DMS153 treated with DMSO at 0.1 percent for 48 hours (cell line): ENCODE measurements at regions not wholly inside any gene's neighbourhood (a gene's known extent, or its start where the extent isn't known, plus 50 kb on each side); places are given as distances from the start of the nearest gene placed in this dataset.

ENCODE experiments used
- DNase-seq: peaks from one replicate; lab custom pipeline; 2025; ENCODE audit not compliant: unreplicated experiment; lab: John Stamatoyannopoulos, UW

DNA sequence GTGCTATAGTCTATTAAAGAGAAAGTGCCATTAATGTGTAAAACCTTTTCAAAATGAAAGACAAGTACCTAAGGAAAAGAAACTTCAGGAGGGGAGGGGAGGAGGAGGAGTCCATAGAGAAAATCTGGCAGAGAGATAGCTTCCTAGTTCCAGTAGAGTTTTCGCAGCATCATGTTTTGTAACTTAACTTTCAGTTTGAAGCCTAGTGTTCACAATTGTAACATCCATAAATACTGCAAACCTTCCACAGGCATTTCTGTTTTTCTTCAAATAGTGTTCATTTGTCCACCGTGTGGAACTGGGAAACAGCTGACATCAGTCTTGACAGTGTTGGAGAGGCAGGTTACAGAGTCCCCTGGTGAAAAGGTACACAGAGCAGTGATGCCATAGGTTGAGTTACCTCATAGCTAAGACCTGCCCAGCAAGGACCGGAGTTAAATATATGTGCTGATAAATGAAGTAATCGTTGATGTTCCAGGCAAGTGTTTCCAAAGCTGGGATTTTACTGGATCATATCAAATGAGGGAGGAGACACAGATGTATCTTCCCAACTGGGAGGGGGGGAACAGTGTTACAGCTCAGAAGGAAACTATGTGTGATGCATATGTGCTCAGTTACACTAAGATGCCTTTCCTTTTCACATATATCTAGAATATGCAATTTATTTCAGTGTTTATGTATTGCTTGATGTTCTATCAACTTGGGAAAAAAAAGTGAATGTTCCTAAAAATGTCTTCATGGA, 369.5 kb upstream of the FAM241A start:
- DNase-seq = no peak

DNA sequence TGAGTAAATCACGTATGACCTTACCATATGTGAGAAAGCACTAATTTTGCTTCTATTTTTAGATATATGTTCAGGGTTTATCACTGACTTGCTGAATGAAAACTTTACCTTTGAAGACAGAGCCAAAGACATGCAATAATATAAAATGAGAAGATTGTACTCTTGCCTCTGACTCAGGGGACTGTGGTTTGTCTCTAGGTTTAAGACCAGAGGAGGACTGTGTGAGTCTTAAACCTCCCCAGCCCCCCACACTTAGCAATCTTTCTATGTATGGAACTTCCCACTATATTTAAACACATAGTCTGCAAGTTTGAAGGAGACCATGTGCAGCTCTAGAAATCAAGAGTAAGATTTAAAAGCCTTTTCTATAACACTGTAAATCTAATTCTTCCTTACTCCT, 368.7 kb upstream of the FAM241A start:
- no peak for DNase-seq

GRCh38 chr4:111778543-111778942, 366.7 kb upstream of the FAM241A start:
- no peak for DNase-seq

- DNase-seq = no peak
These were observed 364.3 kb upstream of the FAM241A start for GRCh38 chr4:111780965-111781364.

DNA sequence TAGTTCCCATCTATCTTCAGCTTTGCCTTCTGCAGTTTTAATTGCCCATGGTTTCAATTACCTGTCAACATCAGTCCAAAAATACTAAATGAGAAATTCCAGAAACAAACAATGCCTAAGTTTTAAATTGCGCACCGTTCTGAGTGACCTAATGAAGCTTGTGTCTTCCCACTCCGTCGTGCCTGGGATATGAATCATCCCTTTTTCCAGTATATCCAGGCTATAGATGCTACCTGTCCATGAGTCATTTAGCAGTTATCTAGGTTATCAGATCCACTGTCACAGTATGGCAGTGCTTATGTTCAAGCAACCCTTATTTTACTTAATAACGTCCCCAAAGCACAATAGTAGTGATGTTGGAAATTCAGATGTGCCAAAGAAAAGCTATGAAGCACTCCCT, 363.6 kb upstream of the FAM241A start:
- DNase-seq = no peak

GRCh38 chr4:111788099-111788498, 357.2 kb upstream of the FAM241A start:
- DNase-seq = no peak

- DNase-seq = no peak
These were observed 355.2 kb upstream of the FAM241A start for GRCh38 chr4:111789901-111790640.

GRCh38 chr4:111792632-111793031, 352.6 kb upstream of the FAM241A start:
- no peak for DNase-seq

GRCh38 chr4:111793433-111794091, 351.7 kb upstream of the FAM241A start:
- DNase-seq = no peak

DNA sequence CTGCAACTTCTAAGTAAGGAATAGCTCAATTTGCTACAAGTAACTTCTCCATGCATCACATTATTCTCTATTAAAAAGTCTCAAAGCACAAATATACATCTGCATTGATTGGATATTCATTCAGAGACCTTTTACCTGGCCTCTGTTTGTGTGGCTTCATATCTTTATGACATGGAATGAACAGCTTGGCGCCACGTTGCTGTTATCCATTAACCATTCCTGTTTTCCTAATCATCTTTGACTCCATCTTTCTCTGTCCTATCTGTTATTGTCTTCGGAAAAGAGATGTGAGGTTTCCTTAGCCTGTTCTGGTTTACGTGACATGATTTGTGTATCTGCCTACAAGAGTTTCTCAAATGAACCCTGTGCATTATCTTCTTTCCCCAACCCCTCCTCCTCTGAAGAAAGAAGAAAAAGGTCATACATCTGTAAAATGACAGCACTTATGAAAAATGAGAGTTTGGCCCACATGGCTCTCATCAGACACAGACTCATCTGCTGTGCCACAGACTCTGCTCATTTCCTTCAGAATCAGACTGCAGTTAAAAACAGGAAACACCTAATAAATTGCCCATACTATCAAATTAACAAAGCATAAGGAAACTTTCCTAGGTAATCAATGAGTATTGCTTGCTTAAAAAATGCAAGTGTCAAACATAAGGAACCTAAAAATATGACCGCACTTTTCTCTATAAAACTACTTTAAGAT, 347.6 kb upstream of the FAM241A start:
- no peak for DNase-seq

- no peak for DNase-seq
These were observed 346.4 kb upstream of the FAM241A start for GRCh38 chr4:111798840-111799239.

GRCh38 chr4:111800551-111800950, 344.7 kb upstream of the FAM241A start:
- no peak for DNase-seq

DNA sequence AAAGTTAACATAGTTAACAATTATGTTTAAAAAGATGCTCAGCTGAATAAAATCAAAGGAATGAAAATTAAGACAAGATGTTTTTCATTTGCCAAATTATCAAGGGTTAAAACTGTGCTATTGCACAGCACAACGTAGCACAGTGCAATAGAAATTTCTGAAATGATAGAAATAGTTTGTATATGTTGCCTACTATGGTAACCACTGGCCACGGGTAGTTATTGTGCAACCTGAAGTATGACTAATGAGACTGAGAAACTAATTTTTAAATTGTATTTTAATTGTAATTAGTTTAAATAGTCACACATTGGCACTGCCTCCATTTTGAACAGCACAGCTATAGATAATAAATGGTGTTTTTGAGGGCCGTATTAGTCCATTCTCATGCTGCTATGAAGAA, 343.1 kb upstream of the FAM241A start:
- no peak for DNase-seq

DNA sequence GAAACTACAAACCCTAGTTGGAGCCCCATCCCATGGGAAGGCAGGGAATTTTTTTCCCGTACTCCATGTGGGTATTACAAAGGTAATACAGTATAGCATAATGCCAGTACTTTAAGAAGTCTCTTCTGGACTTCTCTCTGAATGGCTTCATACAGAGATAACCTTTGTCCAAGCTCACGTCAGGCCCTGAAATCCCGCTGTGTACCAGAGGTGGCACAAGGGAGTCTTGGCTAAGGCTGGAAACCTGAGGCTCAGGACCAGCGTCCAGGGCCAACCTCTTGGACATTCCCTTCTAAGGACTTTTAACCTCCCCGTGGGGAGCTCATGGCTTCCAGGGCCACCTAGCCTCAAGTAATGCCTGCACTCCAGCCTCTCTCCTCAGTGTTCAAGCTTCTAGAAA, 338.9 kb upstream of the FAM241A start:
- DNase-seq = no peak

- no peak for DNase-seq
These were observed 337.7 kb upstream of the FAM241A start for GRCh38 chr4:111807576-111807975.

DNA sequence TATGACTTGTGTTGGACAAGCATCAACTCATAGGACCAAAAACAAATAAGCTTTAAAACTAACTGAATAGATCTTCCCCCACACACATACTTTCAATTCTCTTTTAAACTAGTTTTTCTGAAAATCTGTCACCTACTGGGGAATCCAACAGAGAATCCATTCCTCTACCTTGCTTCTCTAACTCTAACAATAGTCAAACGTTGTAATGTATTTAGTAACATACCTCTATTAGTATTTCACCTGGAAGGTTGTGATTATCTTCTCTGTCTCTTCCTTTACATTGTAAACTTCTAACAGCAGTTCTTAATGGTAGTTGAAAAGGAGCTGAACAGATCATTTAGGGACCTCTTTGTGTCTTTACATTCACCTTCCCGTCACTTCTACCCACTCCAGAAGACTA, 337.1 kb upstream of the FAM241A start:
- no peak for DNase-seq

GRCh38 chr4:111811661-111812060, 333.6 kb upstream of the FAM241A start:
- no peak for DNase-seq

GRCh38 chr4:111812114-111812513, 333.1 kb upstream of the FAM241A start:
- no peak for DNase-seq

DNA sequence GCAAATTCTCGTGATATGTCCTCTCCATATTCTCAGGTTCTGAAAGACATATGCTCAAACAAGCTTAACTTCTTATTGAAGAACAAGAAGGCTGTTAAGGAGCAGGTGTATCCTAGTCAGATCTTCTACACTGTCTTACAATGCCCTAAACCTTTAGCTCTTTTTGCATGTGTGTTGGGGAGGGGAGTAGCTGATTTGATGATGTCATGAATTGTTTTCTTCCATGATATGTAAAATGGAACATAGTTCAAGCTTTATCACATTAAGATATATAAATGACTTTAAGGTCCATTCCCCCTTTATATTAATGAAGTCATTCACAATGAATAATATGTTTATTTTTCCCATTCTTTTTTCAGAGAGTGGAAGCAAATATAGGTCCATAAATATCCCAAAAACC, 332.5 kb upstream of the FAM241A start:
- no peak for DNase-seq

- no peak for DNase-seq
These were observed 331.6 kb upstream of the FAM241A start for GRCh38 chr4:111813555-111814140.

DNA sequence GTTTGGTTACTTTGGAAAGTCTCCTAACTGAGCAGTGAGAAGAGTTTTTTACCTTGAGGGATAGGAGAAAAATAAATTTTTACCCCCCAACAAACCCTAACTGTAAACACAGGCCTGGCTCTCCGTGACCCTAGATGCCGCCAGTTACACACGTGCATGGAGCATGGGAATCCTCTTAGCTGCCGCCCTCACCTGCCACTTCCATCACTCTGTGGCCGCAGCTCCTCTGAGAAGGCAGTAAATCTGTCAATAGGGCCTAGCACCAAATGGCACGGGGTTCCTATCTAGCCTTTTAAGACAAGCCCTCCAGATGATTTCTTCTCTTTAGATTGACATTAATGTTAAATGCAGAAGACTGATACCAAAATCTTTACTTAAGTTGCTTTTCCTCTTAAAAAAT, 330.3 kb upstream of the FAM241A start:
- DNase-seq = no peak
